ENCODE measurements at regions not wholly inside any gene's neighbourhood (a gene's known extent, or its start where the extent isn't known, plus 50 kb on each side); places are given as distances from the start of the nearest gene placed in this dataset.

GRCh38 chr3:40653001-40653400 is 128.2 kb downstream of the ZNF621 start:
- H3K4me1 ChIP-seq, result no peaks in the 10 kb centered on the region
- no peaks in the 10 kb centered on the region for H3K36me3 ChIP-seq
- intact Hi-C loops (cut with DNase I; ENCODE audit: low total_unique reads), result no loop called here
- DNase-seq (ENCODE audit: low spot score in 2 of 2), result no peak
- no peak overlapping the region for H3K4me3 ChIP-seq
- H3K9me3 ChIP-seq, result no peaks in the 10 kb centered on the region
- TF ChIP-seq POLR2A (IDR thresholded peaks at IDR 0.05) (no peak), POLR2AphosphoS5 (IDR thresholded peaks at IDR 0.05) (no peak)
- TF ChIP-seq, protein P1, sequence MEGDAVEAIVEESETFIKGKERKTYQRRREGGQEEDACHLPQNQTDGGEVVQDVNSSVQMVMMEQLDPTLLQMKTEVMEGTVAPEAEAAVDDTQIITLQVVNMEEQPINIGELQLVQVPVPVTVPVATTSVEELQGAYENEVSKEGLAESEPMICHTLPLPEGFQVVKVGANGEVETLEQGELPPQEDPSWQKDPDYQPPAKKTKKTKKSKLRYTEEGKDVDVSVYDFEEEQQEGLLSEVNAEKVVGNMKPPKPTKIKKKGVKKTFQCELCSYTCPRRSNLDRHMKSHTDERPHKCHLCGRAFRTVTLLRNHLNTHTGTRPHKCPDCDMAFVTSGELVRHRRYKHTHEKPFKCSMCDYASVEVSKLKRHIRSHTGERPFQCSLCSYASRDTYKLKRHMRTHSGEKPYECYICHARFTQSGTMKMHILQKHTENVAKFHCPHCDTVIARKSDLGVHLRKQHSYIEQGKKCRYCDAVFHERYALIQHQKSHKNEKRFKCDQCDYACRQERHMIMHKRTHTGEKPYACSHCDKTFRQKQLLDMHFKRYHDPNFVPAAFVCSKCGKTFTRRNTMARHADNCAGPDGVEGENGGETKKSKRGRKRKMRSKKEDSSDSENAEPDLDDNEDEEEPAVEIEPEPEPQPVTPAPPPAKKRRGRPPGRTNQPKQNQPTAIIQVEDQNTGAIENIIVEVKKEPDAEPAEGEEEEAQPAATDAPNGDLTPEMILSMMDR (IDR thresholded peaks at IDR 0.05), result no peak
- no peak overlapping the region for H3K27ac ChIP-seq
- H3K27me3 ChIP-seq, result no peaks in the 10 kb centered on the region

DNA sequence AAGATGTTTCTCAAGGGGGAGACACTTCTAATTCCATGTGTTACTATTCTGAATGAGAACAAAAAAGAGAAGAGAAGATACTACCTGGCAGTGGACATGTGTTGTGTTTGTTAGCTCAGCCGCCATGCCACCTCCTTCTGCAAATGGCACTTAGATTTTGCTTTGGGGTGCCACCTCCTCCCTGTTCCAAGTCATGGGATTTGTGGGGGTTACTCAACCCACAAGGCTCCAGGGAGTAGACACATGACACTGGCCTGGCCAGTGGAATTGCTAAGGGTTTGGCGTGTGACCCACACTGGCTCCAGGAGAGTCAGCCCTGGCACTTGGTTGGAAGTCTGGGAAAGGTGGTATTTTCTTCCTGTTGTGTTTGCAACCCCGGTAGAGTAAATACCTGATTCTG is 129.1 kb downstream of the ZNF621 start:
- TF ChIP-seq, protein P1 (IDR thresholded peaks at IDR 0.05), result no peak
- H3K4me1 ChIP-seq, result no peaks in the 10 kb centered on the region
- DNase-seq (ENCODE audit: low spot score in 2 of 2), result no peak
- H3K4me3 ChIP-seq, result no peak overlapping the region
- no peaks in the 10 kb centered on the region for H3K36me3 ChIP-seq
- intact Hi-C loops (cut with DNase I; ENCODE audit: low total_unique reads), result no loop called here
- no peaks in the 10 kb centered on the region for H3K27me3 ChIP-seq
- H3K9me3 ChIP-seq, result no peaks in the 10 kb centered on the region
- no peak overlapping the region for H3K27ac ChIP-seq

- no peak overlapping the region for H3K4me3 ChIP-seq
- H3K36me3 ChIP-seq, result no peaks in the 10 kb centered on the region
- no peaks in the 10 kb centered on the region for H3K27me3 ChIP-seq
- no peak overlapping the region for H3K27ac ChIP-seq
- no peaks in the 10 kb centered on the region for H3K9me3 ChIP-seq
- no peaks in the 10 kb centered on the region for H3K4me1 ChIP-seq
- TF ChIP-seq POLR2A (IDR thresholded peaks at IDR 0.05) (no peak), POLR2AphosphoS5 (IDR thresholded peaks at IDR 0.05) (no peak)
- TF ChIP-seq, protein P1 (IDR thresholded peaks at IDR 0.05), result no peak
- DNase-seq (ENCODE audit: low spot score in 2 of 2), result no peak
- intact Hi-C loops (cut with DNase I; ENCODE audit: low total_unique reads), result no loop called here
These were observed 130.8 kb downstream of the ZNF621 start for GRCh38 chr3:40655551-40655950.

GRCh38 chr3:40657623-40658022 is 132.9 kb downstream of the ZNF621 start:
- no peaks in the 10 kb centered on the region for H3K27me3 ChIP-seq
- no peaks in the 10 kb centered on the region for H3K36me3 ChIP-seq
- H3K4me1 ChIP-seq, result no peaks in the 10 kb centered on the region
- TF ChIP-seq POLR2AphosphoS5 (IDR thresholded peaks at IDR 0.05) (no peak), POLR2A (IDR thresholded peaks at IDR 0.05) (no peak)
- TF ChIP-seq, protein P1 (IDR thresholded peaks at IDR 0.05), result no peak
- intact Hi-C loops (cut with DNase I; ENCODE audit: low total_unique reads), result no loop called here
- no peak overlapping the region for H3K4me3 ChIP-seq
- no peak overlapping the region for H3K27ac ChIP-seq
- no peak for DNase-seq (ENCODE audit: low spot score in 2 of 2)
- no peaks in the 10 kb centered on the region for H3K9me3 ChIP-seq

- TF ChIP-seq POLR2A (IDR thresholded peaks at IDR 0.05) (no peak), POLR2AphosphoS5 (IDR thresholded peaks at IDR 0.05) (no peak)
- TF ChIP-seq, protein P1 (IDR thresholded peaks at IDR 0.05), result no peak
- no peak for DNase-seq (ENCODE audit: low spot score in 2 of 2)
- intact Hi-C loops (cut with DNase I; ENCODE audit: low total_unique reads), result no loop called here
- no peaks in the 10 kb centered on the region for H3K36me3 ChIP-seq
- H3K27ac ChIP-seq, result no peak overlapping the region
- H3K9me3 ChIP-seq, result no peaks in the 10 kb centered on the region
- H3K4me1 ChIP-seq, result no peaks in the 10 kb centered on the region
- H3K27me3 ChIP-seq, result no peaks in the 10 kb centered on the region
- no peak overlapping the region for H3K4me3 ChIP-seq
These were observed 133.5 kb downstream of the ZNF621 start for GRCh38 chr3:40658305-40658704.

All from breast epithelium (tissue), 4 donors.